HG02981 (cell line): ENCODE measurements at regions not wholly inside any gene's neighbourhood (a gene's known extent, or its start where the extent isn't known, plus 50 kb on each side); places are given as distances from the start of the nearest gene placed in this dataset.
"Not testable (repeated sequence)": the region's sequence is repeated elsewhere in the genome, so short reads cannot be mapped to it uniquely, and the experiment has no call there.

Experiments used
- ATAC-seq: cut with Tn5 transposase; IDR thresholded peaks from one replicate; pipeline ENCODE4 v1.9.1; 2021; ENCODE audit warnings: mild to moderate bottlenecking, moderate library complexity; ENCODE audit not compliant: unreplicated experiment

- ATAC-seq = no peak
Observed at GRCh38 chr7:125857606-125858005, 928.0 kb upstream of the POT1 start.

- ATAC-seq = no peak
Observed at GRCh38 chr7:125848157-125848556, 918.5 kb upstream of the POT1 start.

- no peak for ATAC-seq
Observed at GRCh38 chr7:125847692-125848091, 918.1 kb upstream of the POT1 start.

GRCh38 chr7:125847055-125847454, 917.4 kb upstream of the POT1 start:
- no peak for ATAC-seq

- ATAC-seq = no peak
Observed at GRCh38 chr7:125845686-125846085, 916.1 kb upstream of the POT1 start.

- ATAC-seq = no peak
Observed at GRCh38 chr7:125834421-125834820, 904.8 kb upstream of the POT1 start.

GRCh38 chr7:125833839-125834238, 904.2 kb upstream of the POT1 start:
- ATAC-seq = no peak

- no peak for ATAC-seq
Observed at GRCh38 chr7:125830743-125831142, 901.1 kb upstream of the POT1 start.

GRCh38 chr7:125828153-125828700, 898.6 kb upstream of the POT1 start:
- no peak for ATAC-seq

GRCh38 chr7:125823538-125823937, 893.9 kb upstream of the POT1 start:
- ATAC-seq = no peak

GRCh38 chr7:125820495-125820894, 890.9 kb upstream of the POT1 start:
- no peak for ATAC-seq

- ATAC-seq = no peak
Observed at GRCh38 chr7:125814100-125814499, 884.5 kb upstream of the POT1 start.

- not testable (repeated sequence) for ATAC-seq
Observed at GRCh38 chr7:125806491-125806890, 876.9 kb upstream of the POT1 start.

- no peak for ATAC-seq
Observed at GRCh38 chr7:125804273-125804672, 874.6 kb upstream of the POT1 start.

GRCh38 chr7:125780153-125780552, 850.5 kb upstream of the POT1 start:
- ATAC-seq = no peak

- ATAC-seq = no peak
Observed at GRCh38 chr7:125775317-125775716, 845.7 kb upstream of the POT1 start.

GRCh38 chr7:125773113-125773785, 843.6 kb upstream of the POT1 start:
- ATAC-seq = no peak

- ATAC-seq = no peak
Observed at GRCh38 chr7:125747966-125748365, 818.3 kb upstream of the POT1 start.

- ATAC-seq = no peak
Observed at GRCh38 chr7:125746510-125746909, 816.9 kb upstream of the POT1 start.

- no peak for ATAC-seq
Observed at GRCh38 chr7:125727215-125727614, 797.6 kb upstream of the POT1 start.

GRCh38 chr7:125695626-125696025, 766.0 kb upstream of the POT1 start:
- ATAC-seq = no peak

- no peak for ATAC-seq
Observed at GRCh38 chr7:125683156-125683555, 753.5 kb upstream of the POT1 start.

GRCh38 chr7:125681508-125681907, 751.9 kb upstream of the POT1 start:
- no peak for ATAC-seq
